ENCODE measurements at regions not wholly inside any gene's neighbourhood (a gene's known extent, or its start where the extent isn't known, plus 50 kb on each side); places are given as distances from the start of the nearest gene placed in this dataset.

DNA sequence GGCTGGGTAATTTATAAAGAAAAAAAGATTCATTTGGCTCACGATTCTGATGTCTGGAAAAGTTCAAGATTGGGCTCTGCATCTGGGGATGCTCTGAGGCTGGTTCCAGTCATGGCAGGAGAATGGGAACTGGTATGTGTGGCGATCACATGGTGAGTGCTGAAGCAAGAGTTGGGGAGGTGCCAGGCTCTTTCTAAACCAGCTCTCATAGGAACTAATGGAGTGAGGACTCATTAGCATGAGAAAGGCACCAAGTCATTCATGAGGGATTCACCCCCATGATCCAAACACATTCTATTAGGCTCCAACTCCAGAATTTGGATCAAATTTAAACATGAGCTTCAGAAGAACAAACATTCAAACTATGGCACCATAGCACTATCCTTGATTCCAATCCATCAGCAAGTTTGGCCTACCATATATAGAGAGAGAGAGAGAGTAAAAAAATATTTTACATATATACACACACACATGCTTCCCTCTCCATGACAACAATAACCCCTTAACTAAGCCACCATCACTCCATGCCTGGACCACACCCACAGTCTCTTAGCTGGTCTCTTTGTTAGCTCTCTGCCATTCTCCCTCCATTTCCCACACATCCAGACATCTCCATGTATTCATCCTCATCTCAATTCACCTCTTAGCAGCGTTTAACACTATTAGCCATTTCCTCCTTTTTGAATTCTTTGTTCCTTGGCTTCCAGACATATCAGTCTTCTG lies 57.9 kb downstream of the NPY start:
- no peak for DNase-seq

- no peak for DNase-seq
Measured at GRCh38 chr7:24343614-24344013, 59.6 kb downstream of the NPY start.

GRCh38 chr7:24346129-24346528 lies 62.1 kb downstream of the NPY start:
- no peak for DNase-seq

GRCh38 chr7:24346716-24347115 lies 62.7 kb downstream of the NPY start:
- no peak for DNase-seq

- DNase-seq, result no peak
Measured at GRCh38 chr7:24349339-24349738, 65.3 kb downstream of the NPY start.

DNA sequence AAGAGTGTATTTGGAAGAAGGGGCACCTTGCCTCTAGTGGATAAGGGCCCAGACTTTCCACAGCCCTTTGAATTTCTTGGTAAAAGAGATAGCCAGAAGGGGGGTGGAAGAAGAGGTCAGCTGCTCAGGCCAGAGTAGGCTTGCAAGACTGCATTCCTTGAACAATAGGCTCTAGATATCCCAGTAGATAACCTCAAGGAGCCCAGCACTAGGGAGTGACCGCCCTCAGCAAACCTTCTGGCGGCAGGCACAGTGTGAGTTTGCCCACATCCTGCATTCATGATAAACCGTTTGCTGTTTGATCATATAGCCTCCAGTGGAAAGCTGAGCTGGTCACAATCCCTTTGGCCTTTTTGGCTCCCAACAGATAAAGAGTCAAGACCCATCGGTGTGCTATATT lies 70.5 kb downstream of the NPY start:
- no peak for DNase-seq

GRCh38 chr7:24356718-24357386 lies 72.9 kb downstream of the NPY start:
- DNase-seq, result no peak

- peak; percentile 25 for DNase-seq
Measured at GRCh38 chr7:24361001-24361400, 77.0 kb downstream of the NPY start.

DNA sequence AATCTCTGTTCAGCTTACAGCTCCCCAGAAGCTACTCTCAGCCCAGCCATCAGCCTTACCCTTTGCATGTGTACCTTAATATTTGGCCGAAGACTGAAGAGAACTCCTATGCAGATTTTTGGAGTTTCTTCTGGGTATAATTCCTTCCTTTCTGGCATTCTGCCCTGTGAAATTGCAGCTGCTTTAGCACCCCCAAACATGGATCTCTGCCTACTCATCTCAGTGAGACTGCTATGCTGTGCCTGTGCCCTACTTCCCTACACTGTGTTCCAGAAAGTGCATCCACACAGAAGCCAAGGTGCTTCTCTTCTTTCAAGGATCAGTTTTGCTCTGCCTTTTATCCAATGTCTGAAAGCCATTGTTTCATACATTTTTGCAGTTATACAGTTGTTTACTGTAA lies 81.6 kb downstream of the NPY start:
- no peak for DNase-seq

DNA sequence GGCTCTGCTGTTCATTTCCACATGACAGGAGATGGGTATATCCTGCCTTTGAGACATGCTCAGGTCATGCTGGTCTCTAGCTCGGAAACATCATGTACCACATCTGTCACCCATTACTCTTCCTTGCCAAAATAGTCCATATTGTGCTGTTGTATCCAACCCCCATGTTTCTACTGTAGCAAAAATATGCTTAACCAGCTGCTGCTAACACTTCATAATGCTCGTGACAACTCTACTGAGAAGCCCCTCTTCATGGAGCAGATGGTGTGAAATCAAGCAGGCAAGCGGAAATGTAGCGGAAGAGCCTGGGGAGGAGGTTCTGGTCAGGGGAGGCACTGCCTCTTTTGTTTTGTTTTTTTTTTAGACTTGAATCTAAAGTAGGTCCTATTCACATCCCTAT lies 82.9 kb downstream of the NPY start:
- peak; percentile 89 for DNase-seq

- no peak for DNase-seq
Measured at GRCh38 chr7:24368161-24368560, 84.2 kb downstream of the NPY start.

- DNase-seq, result no peak
Measured at GRCh38 chr7:24370541-24370940, 86.6 kb downstream of the NPY start.

- DNase-seq, result peak; percentile 28
Measured at GRCh38 chr7:24372961-24373955, 89.3 kb downstream of the NPY start.

DNA sequence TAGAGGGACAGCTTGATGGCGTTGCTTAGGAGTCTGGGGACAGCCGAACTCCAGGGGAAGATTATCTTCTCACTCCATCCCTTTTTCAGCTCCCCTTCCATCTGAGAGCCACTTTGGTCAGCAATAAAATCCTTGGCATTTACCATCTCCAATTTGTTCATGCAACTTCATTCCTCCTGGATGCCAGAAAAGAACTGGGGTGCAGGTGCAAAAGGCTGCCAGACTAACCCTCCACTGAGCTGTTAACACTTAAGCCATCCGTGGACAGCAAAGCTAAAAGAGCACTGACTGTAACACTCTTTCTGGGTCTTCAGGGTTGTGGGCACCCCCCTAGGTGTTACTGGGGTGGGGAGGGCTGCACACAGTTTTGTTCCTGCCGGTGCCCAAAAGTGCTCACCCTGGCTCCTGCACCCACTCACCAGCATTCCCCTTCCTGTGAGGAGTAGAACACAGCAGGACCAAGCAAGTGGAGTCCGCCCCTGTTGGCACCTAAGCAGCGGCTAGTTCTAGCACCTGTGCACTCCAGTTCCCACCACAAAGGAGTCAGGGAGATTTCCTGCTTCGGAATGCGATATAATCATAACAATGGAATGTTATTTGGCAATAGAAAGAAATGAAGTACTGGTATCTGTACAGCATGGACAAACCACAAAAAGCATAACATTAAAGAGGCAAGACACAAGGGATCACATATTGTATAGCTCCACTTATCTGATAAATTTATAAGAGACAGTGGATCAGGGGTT lies 95.1 kb downstream of the NPY start:
- DNase-seq, result no peak

GRCh38 chr7:24381894-24382505 lies 98.0 kb downstream of the NPY start:
- peak; percentile 55 for DNase-seq

DNA sequence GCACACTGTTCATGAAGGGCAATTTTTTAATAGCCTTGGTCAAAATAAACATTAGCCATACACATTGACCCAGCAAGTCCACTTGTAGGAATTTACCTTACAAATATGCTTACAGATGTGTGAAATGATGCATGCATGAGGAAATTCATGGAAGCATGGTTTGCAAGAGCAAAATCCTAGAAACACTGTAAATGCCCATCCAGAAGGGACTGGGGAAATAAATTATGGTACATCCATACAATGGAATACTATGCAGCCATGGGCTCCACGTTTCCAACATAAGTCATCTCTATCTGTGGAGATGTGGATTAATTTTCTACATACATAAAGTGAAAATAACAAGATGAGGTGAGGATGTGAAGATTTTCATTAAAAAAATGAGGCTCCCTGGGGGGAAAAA lies 99.1 kb downstream of the NPY start:
- no peak for DNase-seq

DNA sequence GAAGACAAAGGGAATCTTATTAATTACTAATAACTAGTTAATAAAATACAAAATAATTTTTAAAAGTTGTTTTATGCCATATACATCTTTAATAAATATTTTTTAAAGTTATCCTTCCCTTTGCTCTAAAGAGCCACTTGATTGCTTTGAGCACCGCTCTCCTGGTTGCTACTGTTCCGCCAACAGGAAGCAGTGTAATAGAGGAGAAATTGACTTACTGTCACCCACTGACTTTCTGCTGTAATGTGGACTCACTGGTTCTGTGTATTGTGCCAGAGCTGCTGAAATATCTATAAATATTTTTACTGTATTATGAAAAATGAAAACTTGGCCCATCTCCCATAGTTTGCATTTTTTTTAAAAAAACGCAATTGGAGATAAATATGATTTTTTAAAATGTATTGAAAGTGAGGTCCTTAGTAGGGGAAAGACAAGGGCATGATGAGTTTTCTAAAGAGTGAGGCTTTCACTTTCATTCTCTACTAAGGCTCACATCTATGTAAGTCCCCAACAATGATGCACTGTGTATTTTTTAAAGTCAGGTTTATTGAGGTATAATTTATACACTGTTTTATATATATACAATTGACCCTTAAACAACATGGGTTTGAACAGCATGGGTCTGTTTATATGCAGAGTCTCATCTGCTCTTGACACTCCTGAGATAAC lies 100.5 kb downstream of the NPY start:
- no peak for DNase-seq

- no peak for DNase-seq
Measured at GRCh38 chr7:24388212-24388611, 104.2 kb downstream of the NPY start.

DNA sequence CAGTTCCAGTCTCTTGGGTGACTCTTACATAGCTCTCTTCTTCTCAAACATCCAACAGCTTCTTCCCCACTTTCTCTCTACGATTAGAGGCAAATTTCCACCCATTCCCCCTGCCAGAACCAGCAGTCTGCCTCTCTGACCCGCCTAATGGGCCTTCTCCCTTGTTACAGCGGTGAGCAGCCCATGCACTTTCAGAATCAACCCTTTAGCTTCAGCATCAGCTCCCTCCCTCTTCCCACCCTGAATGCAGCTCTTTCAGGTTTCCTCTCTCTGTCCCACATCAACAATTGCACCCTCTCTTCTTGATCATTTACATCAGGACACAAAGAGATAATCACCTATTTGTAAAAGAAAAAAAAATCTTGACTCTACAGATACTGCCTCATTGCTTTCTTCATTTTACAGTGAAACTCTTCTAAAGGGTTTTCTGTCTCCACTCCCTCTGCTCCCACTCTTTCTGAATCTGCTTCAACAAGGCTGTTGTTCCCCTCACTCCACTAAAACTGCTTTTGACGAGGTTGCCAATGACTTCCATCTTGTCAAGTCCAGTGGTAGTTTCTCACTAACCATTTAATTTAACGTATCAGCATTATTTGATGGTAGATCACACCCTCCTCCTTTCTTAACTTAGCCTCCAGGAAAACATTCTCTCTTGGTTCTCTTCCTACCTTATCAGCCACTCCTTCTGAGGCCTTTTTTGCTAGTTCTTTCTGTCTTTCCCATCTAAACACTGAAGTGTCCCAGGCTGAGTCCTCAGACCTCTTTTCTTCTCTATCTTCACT lies 106.6 kb downstream of the NPY start:
- no peak for DNase-seq

- no peak for DNase-seq
Measured at GRCh38 chr7:24392774-24393173, 108.8 kb downstream of the NPY start.

- peak; percentile 18 for DNase-seq
Measured at GRCh38 chr7:24395512-24395911, 111.5 kb downstream of the NPY start.
